Hepatocyte (in vitro differentiated cells): ENCODE measurements at regions not wholly inside any gene's neighbourhood (a gene's known extent, or its start where the extent isn't known, plus 50 kb on each side); places are given as distances from the start of the nearest gene placed in this dataset.

Experiments used
- DNase-seq: peaks from one replicate; pipeline ENCODE4 v3.0.0-alpha.2; 2016; ENCODE audit warnings: low spot score
- H2AFZ ChIP-seq: fragments of 200-600 bp; sonication (generic); 2 replicates; pipeline ENCODE4 v1.6.0; 2016; ENCODE audit warnings: antibody characterized with exemption, mild to moderate bottlenecking
- H3K27ac ChIP-seq: fragments of 200-600 bp; sonication (generic); 2 replicates; pipeline ENCODE4 v1.5.1; 2016; ENCODE audit warnings: mild to moderate bottlenecking
- H3K27me3 ChIP-seq: fragments of 200-600 bp; sonication (generic); 2 replicates; pipeline ENCODE4 v1.6.1; 2016
- H3K36me3 ChIP-seq: fragments of 200-600 bp; sonication (generic); replicated peaks from 2 replicates; pipeline ENCODE4 v1.5.1; 2016; ENCODE audit warnings: low read depth; ENCODE audit not compliant: insufficient read depth
- H3K4me1 ChIP-seq: fragments of 200-600 bp; sonication (generic); 2 replicates; pipeline ENCODE4 v1.5.1; 2016; ENCODE audit warnings: mild to moderate bottlenecking, moderate library complexity; ENCODE audit not compliant: insufficient read depth
- H3K4me2 ChIP-seq: fragments of 200-600 bp; sonication (generic); 2 replicates; pipeline ENCODE4 v1.6.0; 2016
- H3K4me3 ChIP-seq: fragments of 200-600 bp; sonication (generic); 2 replicates; pipeline ENCODE4 v1.5.1; 2016; ENCODE audit warnings: mild to moderate bottlenecking
- H3K79me2 ChIP-seq: fragments of 200-600 bp; sonication (generic); 2 replicates; pipeline ENCODE4 v1.6.0; 2017; ENCODE audit warnings: mild to moderate bottlenecking
- H3K9me2 ChIP-seq: fragments of 200-600 bp; sonication (generic); replicated peaks from 2 replicates; pipeline ENCODE4 v1.6.0; 2017; ENCODE audit warnings: mild to moderate bottlenecking; ENCODE audit not compliant: insufficient read depth
- H3K9me3 ChIP-seq: fragments of 200-600 bp; sonication (generic); 2 replicates; pipeline ENCODE4 v1.5.1; 2016; ENCODE audit warnings: low read depth, mild to moderate bottlenecking
- H4K20me1 ChIP-seq: fragments of 200-600 bp; sonication (generic); 2 replicates; pipeline ENCODE4 v1.6.0; 2016; ENCODE audit warnings: mild to moderate bottlenecking; ENCODE audit not compliant: insufficient read depth, poor library complexity, severe bottlenecking
- CTCF ChIP-seq: fragments of 200-600 bp; sonication (generic); IDR thresholded peaks from 2 replicates; pipeline ENCODE4 v1.5.1; 2016; ENCODE audit warnings: antibody characterized with exemption, mild to moderate bottlenecking; ENCODE audit not compliant: poor library complexity
- EZH2 ChIP-seq: fragments of 200-600 bp; sonication (generic); IDR thresholded peaks from 2 replicates; pipeline ENCODE4 v1.6.1; 2016; ENCODE audit warnings: antibody characterized with exemption, mild to moderate bottlenecking, borderline replicate concordance
- EZH2phosphoT487 ChIP-seq: fragments of 200-600 bp; sonication (generic); IDR thresholded peaks from one replicate; pipeline ENCODE4 v1.6.1; 2018; ENCODE audit warnings: antibody characterized with exemption, mild to moderate bottlenecking, low read depth, moderate library complexity; ENCODE audit not compliant: unreplicated experiment, severe bottlenecking
- WGBS: methylation state at CpG from one replicate; pipeline ENCODE4 v1.1.6; 2016; ENCODE audit warnings: low lambda C conversion rate; ENCODE audit errors: missing lambda C conversion rate; 5-methylcytosine and 5-hydroxymethylcytosine counted together

GRCh38 chr2:146527166-146527565 is 1317.7 kb upstream of the ACVR2A start:
- Histone ChIP-seq H3K4me2 (no peak overlapping the region), H3K36me3 (no peaks in the 10 kb centered on the region), H3K27ac (no peak overlapping the region), H4K20me1 (no peaks in the 10 kb centered on the region), H3K9me2 (no peaks in the 10 kb centered on the region), H3K4me3 (no peak overlapping the region), H3K9me3 (no peaks in the 10 kb centered on the region), H3K27me3 (no peaks in the 10 kb centered on the region), H3K4me1 (no peaks in the 10 kb centered on the region), H2AFZ (no peak overlapping the region), H3K79me2 (no peaks in the 10 kb centered on the region)
- no peak for TF ChIP-seq CTCF
- no peak for TF ChIP-seq EZH2phosphoT487
- no peak for TF ChIP-seq EZH2
- DNase-seq = no peak

GRCh38 chr2:146523196-146523595 is 1321.6 kb upstream of the ACVR2A start:
- Histone ChIP-seq H3K9me3 (no peaks in the 10 kb centered on the region), H3K4me2 (no peak overlapping the region), H4K20me1 (no peaks in the 10 kb centered on the region), H3K79me2 (no peaks in the 10 kb centered on the region), H3K36me3 (no peaks in the 10 kb centered on the region), H3K27ac (no peak overlapping the region), H2AFZ (no peak overlapping the region), H3K27me3 (no peaks in the 10 kb centered on the region), H3K9me2 (no peaks in the 10 kb centered on the region), H3K4me3 (no peak overlapping the region), H3K4me1 (no peaks in the 10 kb centered on the region)
- DNase-seq = no peak
- TF ChIP-seq EZH2phosphoT487 (no peak), CTCF (peak; percentile 50)
- 65% methylated on average over 1 of the region's 1 CpG for WGBS

- Histone ChIP-seq H2AFZ (no peak overlapping the region), H3K79me2 (no peaks in the 10 kb centered on the region), H3K27ac (no peak overlapping the region), H3K36me3 (no peaks in the 10 kb centered on the region), H4K20me1 (no peaks in the 10 kb centered on the region), H3K4me3 (no peak overlapping the region), H3K9me2 (no peaks in the 10 kb centered on the region), H3K4me2 (no peak overlapping the region), H3K27me3 (no peaks in the 10 kb centered on the region), H3K4me1 (no peaks in the 10 kb centered on the region), H3K9me3 (no peaks in the 10 kb centered on the region)
- no peak for TF ChIP-seq CTCF
- DNase-seq = no peak
Measured at GRCh38 chr2:146506851-146507250, 1338.0 kb upstream of the ACVR2A start.

GRCh38 chr2:146503366-146503765 is 1341.5 kb upstream of the ACVR2A start:
- Histone ChIP-seq H2AFZ (no peak overlapping the region), H3K4me3 (no peak overlapping the region), H3K4me2 (no peak overlapping the region), H3K79me2 (no peaks in the 10 kb centered on the region), H3K4me1 (no peaks in the 10 kb centered on the region), H3K9me3 (no peaks in the 10 kb centered on the region), H3K27me3 (no peaks in the 10 kb centered on the region), H3K36me3 (no peaks in the 10 kb centered on the region), H4K20me1 (no peaks in the 10 kb centered on the region), H3K27ac (no peak overlapping the region), H3K9me2 (no peaks in the 10 kb centered on the region)
- no peak for DNase-seq
- WGBS = 84% methylated on average over 1 of the region's 1 CpG
- TF ChIP-seq EZH2phosphoT487 (no peak), CTCF (no peak), EZH2 (no peak)
